ENCODE measurements at regions not wholly inside any gene's neighbourhood (a gene's known extent, or its start where the extent isn't known, plus 50 kb on each side); places are given as distances from the start of the nearest gene placed in this dataset.

- no peak for TF ChIP-seq CTCF (optimal IDR thresholded peaks at IDR 0.05 in 1 of 3, IDR thresholded peaks at IDR 0.05 in 1 of 3, conservative IDR thresholded peaks at IDR 0.05 in 1 of 3; ENCODE audit: extremely low read depth in 1 of 3, insufficient read depth in 2 of 3, low read length in 3 of 3)
- TF ChIP-seq EZH2 (IDR thresholded peaks at IDR 0.05; ENCODE audit: low read length) = no peak
Measured at GRCh38 chr9:90460220-90460619, 182.4 kb downstream of the DIRAS2 start.

Data from keratinocyte (primary cell).